22Rv1 (cell line): ENCODE measurements at regions not wholly inside any gene's neighbourhood (a gene's known extent, or its start where the extent isn't known, plus 50 kb on each side); places are given as distances from the start of the nearest gene placed in this dataset.

ENCODE experiments used
- ZFX ChIP-seq: fragments of 450-650 bp; IDR thresholded peaks from 2 replicates; pipeline ENCODE4 v1.6.1; 2017; ENCODE audit warnings: antibody characterized with exemption, borderline replicate concordance
- TF ChIP-seq, protein P1 (sequence below): fragments of 450-650 bp; IDR thresholded peaks from 2 replicates; pipeline ENCODE4 v1.5.1; 2017; ENCODE audit warnings: mild to moderate bottlenecking

DNA sequence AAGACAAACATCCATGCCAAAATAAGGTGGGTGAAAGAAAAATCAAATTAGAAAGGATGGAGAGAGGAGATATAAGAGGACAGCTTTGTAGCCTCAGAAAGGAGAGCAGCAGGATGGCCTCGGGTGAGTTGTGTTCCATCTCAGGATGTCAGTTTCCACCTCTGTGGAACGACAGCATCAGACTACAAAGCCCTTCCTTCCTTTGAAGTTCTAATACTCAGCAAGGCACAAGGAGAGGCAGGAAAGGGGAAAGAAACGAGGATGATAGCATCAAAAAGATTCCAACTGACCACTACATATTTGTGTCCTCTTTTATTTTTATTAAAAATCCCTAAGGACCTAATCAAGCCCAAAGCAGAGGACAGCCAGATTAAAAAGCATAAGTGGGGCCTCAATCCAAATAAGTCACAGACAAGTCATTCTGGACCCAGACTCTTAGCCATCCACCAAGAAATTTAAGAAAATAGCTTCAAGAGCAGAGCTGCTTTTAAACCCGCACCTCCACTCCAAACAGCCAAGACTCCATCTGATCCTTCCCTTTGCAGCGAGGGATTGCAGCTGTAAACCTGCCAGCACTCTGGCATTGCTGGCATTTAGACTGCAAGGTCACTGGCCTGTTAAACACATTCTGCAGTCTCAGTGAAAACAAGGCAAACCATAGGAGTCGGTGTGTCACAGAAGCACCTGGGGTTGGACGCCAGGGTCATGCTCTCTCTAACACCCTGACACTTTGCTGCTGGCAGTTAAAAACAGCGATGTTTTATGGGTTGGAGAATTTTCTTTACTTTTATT is 314.5 kb upstream of the CHAC2 start:
- TF ChIP-seq, protein P1, sequence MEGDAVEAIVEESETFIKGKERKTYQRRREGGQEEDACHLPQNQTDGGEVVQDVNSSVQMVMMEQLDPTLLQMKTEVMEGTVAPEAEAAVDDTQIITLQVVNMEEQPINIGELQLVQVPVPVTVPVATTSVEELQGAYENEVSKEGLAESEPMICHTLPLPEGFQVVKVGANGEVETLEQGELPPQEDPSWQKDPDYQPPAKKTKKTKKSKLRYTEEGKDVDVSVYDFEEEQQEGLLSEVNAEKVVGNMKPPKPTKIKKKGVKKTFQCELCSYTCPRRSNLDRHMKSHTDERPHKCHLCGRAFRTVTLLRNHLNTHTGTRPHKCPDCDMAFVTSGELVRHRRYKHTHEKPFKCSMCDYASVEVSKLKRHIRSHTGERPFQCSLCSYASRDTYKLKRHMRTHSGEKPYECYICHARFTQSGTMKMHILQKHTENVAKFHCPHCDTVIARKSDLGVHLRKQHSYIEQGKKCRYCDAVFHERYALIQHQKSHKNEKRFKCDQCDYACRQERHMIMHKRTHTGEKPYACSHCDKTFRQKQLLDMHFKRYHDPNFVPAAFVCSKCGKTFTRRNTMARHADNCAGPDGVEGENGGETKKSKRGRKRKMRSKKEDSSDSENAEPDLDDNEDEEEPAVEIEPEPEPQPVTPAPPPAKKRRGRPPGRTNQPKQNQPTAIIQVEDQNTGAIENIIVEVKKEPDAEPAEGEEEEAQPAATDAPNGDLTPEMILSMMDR = no peak
- TF ChIP-seq ZFX = no peak
